ENCODE measurements at regions not wholly inside any gene's neighbourhood (a gene's known extent, or its start where the extent isn't known, plus 50 kb on each side); places are given as distances from the start of the nearest gene placed in this dataset.

GRCh38 chr2:199707593-199708185, 143.3 kb downstream of the FTCDNL1 start:
- H3K4me3 ChIP-seq (ENCODE audit: low read depth in 1 of 2, low read length in 2 of 2), result no peak overlapping the region

DNA sequence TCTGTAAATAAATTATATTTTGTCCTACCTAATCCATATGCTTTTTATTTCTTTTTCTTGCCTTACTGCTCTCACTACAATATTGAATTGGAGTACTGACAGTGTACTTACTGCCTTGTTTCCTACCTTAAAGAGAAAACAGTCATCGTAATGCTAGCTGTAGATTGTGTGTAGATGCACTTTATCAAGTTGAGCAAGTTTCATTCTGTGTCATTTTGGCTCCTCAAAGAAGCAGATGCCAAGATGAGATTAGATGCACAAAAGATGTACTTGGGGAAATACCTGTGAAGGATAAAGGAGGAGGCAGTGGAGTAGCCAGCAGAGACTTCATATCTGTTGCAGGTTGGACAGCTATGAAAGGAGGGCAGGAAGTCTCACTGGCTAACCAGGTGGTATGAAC, 145.5 kb downstream of the FTCDNL1 start:
- Histone ChIP-seq H3K4me3 (ENCODE audit: low read depth in 1 of 2, low read length in 2 of 2) (no peak overlapping the region), H3K36me3 (ENCODE audit: insufficient read depth, low read length) (no peaks in the 10 kb centered on the region), H3K9me3 (ENCODE audit: low read length) (no peaks in the 10 kb centered on the region), H3K4me1 (ENCODE audit: insufficient read depth, low read length) (no peaks in the 10 kb centered on the region), H3K27me3 (ENCODE audit: control insufficient read depth in 1 of 2, insufficient read depth in 2 of 2, low read length in 2 of 2) (no peaks in the 10 kb centered on the region), H3K27ac (ENCODE audit: low read depth, low read length) (no peak overlapping the region), H3K9ac (ENCODE audit: low read length) (no peak overlapping the region)

More at GRCh38 chr2:199707593-199708185, 143.3 kb downstream of the FTCDNL1 start:
- H3K27me3 ChIP-seq (ENCODE audit: control insufficient read depth in 1 of 2, insufficient read depth in 2 of 2, low read length in 2 of 2), result no peaks in the 10 kb centered on the region
- no peaks in the 10 kb centered on the region for H3K9me3 ChIP-seq (ENCODE audit: low read length)
- no peaks in the 10 kb centered on the region for H3K4me1 ChIP-seq (ENCODE audit: insufficient read depth, low read length)
- no peak overlapping the region for H3K27ac ChIP-seq (ENCODE audit: low read depth, low read length)
- H3K36me3 ChIP-seq (ENCODE audit: insufficient read depth, low read length), result no peaks in the 10 kb centered on the region
- no peak overlapping the region for H3K9ac ChIP-seq (ENCODE audit: low read length)

GRCh38 chr2:199704358-199705238, 146.4 kb downstream of the FTCDNL1 start:
- Histone ChIP-seq H3K4me1 (ENCODE audit: insufficient read depth, low read length) (no peaks in the 10 kb centered on the region), H3K4me3 (ENCODE audit: low read depth in 1 of 2, low read length in 2 of 2) (no peak overlapping the region), H3K9me3 (ENCODE audit: low read length) (no peaks in the 10 kb centered on the region), H3K27ac (ENCODE audit: low read depth, low read length) (no peak overlapping the region), H3K36me3 (ENCODE audit: insufficient read depth, low read length) (no peaks in the 10 kb centered on the region), H3K27me3 (ENCODE audit: control insufficient read depth in 1 of 2, insufficient read depth in 2 of 2, low read length in 2 of 2) (no peaks in the 10 kb centered on the region), H3K9ac (ENCODE audit: low read length) (no peak overlapping the region)

DNA sequence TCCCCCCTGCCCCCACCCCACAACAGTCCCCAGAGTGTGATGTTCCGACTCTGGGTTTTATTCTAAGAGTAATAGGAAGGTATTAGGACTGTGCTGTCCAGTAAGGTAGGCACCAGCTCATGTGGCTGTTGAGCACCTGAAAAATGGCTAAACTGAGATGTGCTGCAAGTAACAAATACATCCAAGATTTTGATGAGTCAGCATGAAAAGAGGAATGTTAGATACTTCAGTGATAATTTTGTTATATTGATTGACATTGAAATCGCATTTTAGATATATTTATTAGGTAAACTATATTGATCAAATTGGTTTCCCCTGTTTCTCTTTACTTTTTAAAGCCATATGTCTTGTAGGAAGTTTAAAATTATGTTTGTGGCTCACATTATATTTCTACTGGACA, 147.8 kb downstream of the FTCDNL1 start:
- H3K4me3 ChIP-seq (ENCODE audit: low read depth in 1 of 2, low read length in 2 of 2), result no peak overlapping the region
- no peak overlapping the region for H3K27ac ChIP-seq (ENCODE audit: low read depth, low read length)
- no peaks in the 10 kb centered on the region for H3K9me3 ChIP-seq (ENCODE audit: low read length)
- H3K9ac ChIP-seq (ENCODE audit: low read length), result no peak overlapping the region
- no peaks in the 10 kb centered on the region for H3K4me1 ChIP-seq (ENCODE audit: insufficient read depth, low read length)
- no peaks in the 10 kb centered on the region for H3K27me3 ChIP-seq (ENCODE audit: control insufficient read depth in 1 of 2, insufficient read depth in 2 of 2, low read length in 2 of 2)
- no peaks in the 10 kb centered on the region for H3K36me3 ChIP-seq (ENCODE audit: insufficient read depth, low read length)

GRCh38 chr2:199697469-199697868, 153.5 kb downstream of the FTCDNL1 start:
- no peaks in the 10 kb centered on the region for H3K9me3 ChIP-seq (ENCODE audit: low read length)
- H3K36me3 ChIP-seq (ENCODE audit: insufficient read depth, low read length), result no peaks in the 10 kb centered on the region
- H3K4me1 ChIP-seq (ENCODE audit: insufficient read depth, low read length), result no peaks in the 10 kb centered on the region
- no peaks in the 10 kb centered on the region for H3K27me3 ChIP-seq (ENCODE audit: control insufficient read depth in 1 of 2, insufficient read depth in 2 of 2, low read length in 2 of 2)
- H3K27ac ChIP-seq (ENCODE audit: low read depth, low read length), result no peak overlapping the region
- no peak overlapping the region for H3K9ac ChIP-seq (ENCODE audit: low read length)
- no peak overlapping the region for H3K4me3 ChIP-seq (ENCODE audit: low read depth in 1 of 2, low read length in 2 of 2)

DNA sequence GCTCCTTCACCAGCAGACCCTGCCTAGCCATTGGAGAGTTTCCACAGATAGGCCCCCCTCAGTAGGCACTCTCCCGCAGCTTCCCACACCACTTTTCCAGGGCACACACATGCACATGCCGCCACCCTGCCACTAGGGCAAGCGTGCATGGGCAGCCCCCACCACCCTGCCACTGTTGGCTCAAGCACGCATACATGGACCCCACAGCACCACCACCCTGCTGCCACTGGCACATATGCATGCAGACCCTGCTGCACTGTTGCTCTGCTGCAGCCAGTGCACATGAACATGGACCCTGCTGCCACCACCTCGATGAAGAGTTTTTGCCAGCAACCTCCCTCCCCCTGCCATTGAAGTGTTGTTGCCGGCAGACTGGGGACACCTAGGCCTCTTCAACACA, 154.9 kb downstream of the FTCDNL1 start:
- H3K27ac ChIP-seq (ENCODE audit: low read depth, low read length), result no peak overlapping the region
- H3K36me3 ChIP-seq (ENCODE audit: insufficient read depth, low read length), result no peaks in the 10 kb centered on the region
- no peaks in the 10 kb centered on the region for H3K4me1 ChIP-seq (ENCODE audit: insufficient read depth, low read length)
- H3K27me3 ChIP-seq (ENCODE audit: control insufficient read depth in 1 of 2, insufficient read depth in 2 of 2, low read length in 2 of 2), result no peaks in the 10 kb centered on the region
- H3K9ac ChIP-seq (ENCODE audit: low read length), result no peak overlapping the region
- no peak overlapping the region for H3K4me3 ChIP-seq (ENCODE audit: low read depth in 1 of 2, low read length in 2 of 2)
- no peaks in the 10 kb centered on the region for H3K9me3 ChIP-seq (ENCODE audit: low read length)

- Histone ChIP-seq H3K36me3 (ENCODE audit: insufficient read depth, low read length) (no peaks in the 10 kb centered on the region), H3K4me1 (ENCODE audit: insufficient read depth, low read length) (no peaks in the 10 kb centered on the region), H3K9ac (ENCODE audit: low read length) (no peak overlapping the region), H3K4me3 (ENCODE audit: low read depth in 1 of 2, low read length in 2 of 2) (no peak overlapping the region), H3K27me3 (ENCODE audit: control insufficient read depth in 1 of 2, insufficient read depth in 2 of 2, low read length in 2 of 2) (no peaks in the 10 kb centered on the region), H3K9me3 (ENCODE audit: low read length) (no peaks in the 10 kb centered on the region), H3K27ac (ENCODE audit: low read depth, low read length) (no peak overlapping the region)
Observed at GRCh38 chr2:199693861-199694260, 157.1 kb downstream of the FTCDNL1 start.

DNA sequence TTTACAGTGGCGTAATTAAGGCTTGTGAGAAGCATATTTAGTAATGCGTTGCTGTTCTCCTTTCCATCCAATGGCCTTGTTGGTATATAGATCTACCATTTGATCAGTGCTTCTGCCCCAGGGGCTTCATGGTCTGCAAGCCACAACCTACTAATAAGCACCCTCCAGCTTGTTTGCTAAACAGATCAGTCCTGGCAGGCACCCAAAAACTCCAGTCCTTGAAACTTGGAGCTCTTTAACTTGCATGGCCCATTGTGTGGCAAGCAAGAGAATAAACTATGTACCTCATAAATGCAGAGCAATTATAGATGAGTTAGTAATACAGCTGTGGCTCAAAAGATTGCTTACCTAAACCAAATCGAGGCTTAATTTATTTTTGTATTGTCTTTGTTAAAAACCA, 158.5 kb downstream of the FTCDNL1 start:
- Histone ChIP-seq H3K36me3 (ENCODE audit: insufficient read depth, low read length) (no peaks in the 10 kb centered on the region), H3K4me3 (ENCODE audit: low read depth in 1 of 2, low read length in 2 of 2) (no peak overlapping the region), H3K4me1 (ENCODE audit: insufficient read depth, low read length) (no peaks in the 10 kb centered on the region), H3K27me3 (ENCODE audit: control insufficient read depth in 1 of 2, insufficient read depth in 2 of 2, low read length in 2 of 2) (no peaks in the 10 kb centered on the region), H3K9ac (ENCODE audit: low read length) (no peak overlapping the region), H3K27ac (ENCODE audit: low read depth, low read length) (no peak overlapping the region), H3K9me3 (ENCODE audit: low read length) (no peaks in the 10 kb centered on the region)

DNA sequence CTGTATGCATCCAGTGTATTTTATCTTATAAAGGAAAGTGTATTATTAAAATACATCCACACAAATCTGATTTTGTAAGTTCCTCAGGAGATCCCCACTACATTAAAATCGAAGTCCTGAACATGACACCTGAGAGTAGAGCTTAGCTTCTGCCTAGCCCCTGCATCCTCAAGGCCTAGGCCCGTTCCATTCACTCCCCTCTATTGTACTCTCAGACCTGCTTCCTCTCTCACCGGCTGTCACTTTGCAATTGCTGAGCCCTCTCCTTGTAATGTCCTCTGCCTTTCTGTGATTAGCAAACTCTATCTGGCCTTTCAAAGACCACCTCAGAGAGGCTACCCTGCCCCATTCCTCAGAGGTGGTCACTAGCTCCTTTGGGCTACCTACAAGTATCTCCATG, 160.8 kb downstream of the FTCDNL1 start:
- Histone ChIP-seq H3K9me3 (ENCODE audit: low read length) (no peaks in the 10 kb centered on the region), H3K4me3 (ENCODE audit: low read depth in 1 of 2, low read length in 2 of 2) (no peak overlapping the region), H3K27ac (ENCODE audit: low read depth, low read length) (no peak overlapping the region), H3K4me1 (ENCODE audit: insufficient read depth, low read length) (no peaks in the 10 kb centered on the region), H3K9ac (ENCODE audit: low read length) (no peak overlapping the region), H3K27me3 (ENCODE audit: control insufficient read depth in 1 of 2, insufficient read depth in 2 of 2, low read length in 2 of 2) (no peaks in the 10 kb centered on the region), H3K36me3 (ENCODE audit: insufficient read depth, low read length) (no peaks in the 10 kb centered on the region)

DNA sequence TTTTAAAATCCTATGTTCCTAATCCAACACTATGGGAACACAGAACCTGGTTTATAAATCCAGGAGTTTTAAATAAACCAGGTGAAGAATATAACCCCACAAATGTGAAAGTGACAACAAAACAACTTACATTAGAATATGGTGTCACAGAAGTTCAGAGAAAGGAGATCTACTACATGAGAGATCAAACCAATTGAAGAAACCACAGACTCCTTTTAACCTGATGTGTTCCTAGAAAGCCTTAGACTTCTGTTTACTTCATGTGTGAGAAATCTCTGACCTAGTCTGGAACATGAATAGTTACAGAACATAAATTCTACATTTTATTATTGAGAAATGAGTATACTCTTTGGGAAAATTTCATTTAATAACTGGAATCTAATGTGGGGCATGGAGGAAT, 165.3 kb downstream of the FTCDNL1 start:
- Histone ChIP-seq H3K4me1 (ENCODE audit: insufficient read depth, low read length) (no peaks in the 10 kb centered on the region), H3K9me3 (ENCODE audit: low read length) (no peaks in the 10 kb centered on the region), H3K27me3 (ENCODE audit: control insufficient read depth in 1 of 2, insufficient read depth in 2 of 2, low read length in 2 of 2) (no peaks in the 10 kb centered on the region), H3K27ac (ENCODE audit: low read depth, low read length) (no peak overlapping the region), H3K9ac (ENCODE audit: low read length) (no peak overlapping the region), H3K4me3 (ENCODE audit: low read depth in 1 of 2, low read length in 2 of 2) (no peak overlapping the region), H3K36me3 (ENCODE audit: insufficient read depth, low read length) (no peaks in the 10 kb centered on the region)

DNA sequence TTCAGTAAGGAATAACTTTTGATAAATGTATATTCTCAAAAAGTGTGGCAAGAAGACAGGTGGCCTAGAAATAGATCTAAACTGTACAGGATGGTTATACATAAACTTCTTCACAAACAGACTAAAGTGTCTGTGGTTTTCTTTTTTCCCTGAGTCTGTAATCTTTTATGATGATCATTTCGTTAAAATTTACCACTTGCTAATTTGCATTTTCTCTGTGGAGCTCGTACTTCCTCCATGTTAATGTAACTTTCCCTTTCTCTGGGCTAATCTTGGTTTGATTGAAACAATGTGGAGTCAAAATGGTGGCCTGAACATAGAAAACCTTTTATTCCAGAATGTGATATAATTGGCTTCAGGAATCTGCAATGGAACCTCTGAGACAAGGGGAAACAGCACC, 166.2 kb downstream of the FTCDNL1 start:
- no peaks in the 10 kb centered on the region for H3K4me1 ChIP-seq (ENCODE audit: insufficient read depth, low read length)
- H3K27me3 ChIP-seq (ENCODE audit: control insufficient read depth in 1 of 2, insufficient read depth in 2 of 2, low read length in 2 of 2), result no peaks in the 10 kb centered on the region
- H3K27ac ChIP-seq (ENCODE audit: low read depth, low read length), result no peak overlapping the region
- no peaks in the 10 kb centered on the region for H3K36me3 ChIP-seq (ENCODE audit: insufficient read depth, low read length)
- no peak overlapping the region for H3K4me3 ChIP-seq (ENCODE audit: low read depth in 1 of 2, low read length in 2 of 2)
- H3K9me3 ChIP-seq (ENCODE audit: low read length), result no peaks in the 10 kb centered on the region
- H3K9ac ChIP-seq (ENCODE audit: low read length), result no peak overlapping the region

- Histone ChIP-seq H3K27ac (ENCODE audit: low read depth, low read length) (no peak overlapping the region), H3K36me3 (ENCODE audit: insufficient read depth, low read length) (no peaks in the 10 kb centered on the region), H3K9ac (ENCODE audit: low read length) (no peak overlapping the region), H3K27me3 (ENCODE audit: control insufficient read depth in 1 of 2, insufficient read depth in 2 of 2, low read length in 2 of 2) (no peaks in the 10 kb centered on the region), H3K4me1 (ENCODE audit: insufficient read depth, low read length) (no peaks in the 10 kb centered on the region), H3K9me3 (ENCODE audit: low read length) (no peaks in the 10 kb centered on the region), H3K4me3 (ENCODE audit: low read depth in 1 of 2, low read length in 2 of 2) (no peak overlapping the region)
Observed at GRCh38 chr2:199684168-199684567, 166.8 kb downstream of the FTCDNL1 start.
